ENCODE measurements at regions not wholly inside any gene's neighbourhood (a gene's known extent, or its start where the extent isn't known, plus 50 kb on each side); places are given as distances from the start of the nearest gene placed in this dataset.

- no peak overlapping the region for H3K4me3 ChIP-seq (replicated peaks; ENCODE audit: low read depth, low read length)
- TF ChIP-seq CTCF (IDR thresholded peaks at IDR 0.05; ENCODE audit: low read depth, low read length, missing control alignments), result no peak
- DNase-seq (ENCODE audit: extremely low read depth, low read depth), result no peak
Observed at GRCh38 chr12:43008953-43009845, 419.7 kb upstream of the PRICKLE1 start.

GRCh38 chr12:43004908-43005307, 415.4 kb upstream of the PRICKLE1 start:
- TF ChIP-seq CTCF (IDR thresholded peaks at IDR 0.05; ENCODE audit: low read depth, low read length, missing control alignments), result no peak
- DNase-seq (ENCODE audit: extremely low read depth, low read depth), result no peak
- H3K4me3 ChIP-seq (replicated peaks; ENCODE audit: low read depth, low read length), result no peak overlapping the region

DNA sequence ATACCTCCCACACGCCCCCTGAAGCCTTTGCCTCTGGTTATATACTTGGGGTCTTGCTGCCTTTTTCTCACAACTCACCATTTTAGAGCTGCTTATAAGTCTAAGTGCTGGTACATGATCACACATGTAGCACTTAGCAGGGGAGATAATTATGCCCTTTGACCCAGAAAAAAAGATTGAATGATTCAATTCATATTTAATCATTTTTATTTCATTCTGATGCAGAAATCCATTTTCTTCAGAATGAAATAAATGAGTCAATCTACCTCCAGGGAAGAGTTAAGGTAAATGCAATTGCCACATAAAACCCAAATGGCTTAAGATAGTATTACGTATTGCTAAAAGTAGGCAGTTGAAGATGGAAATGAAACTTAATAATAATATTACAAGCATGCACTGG, 414.6 kb upstream of the PRICKLE1 start:
- no peak for DNase-seq (ENCODE audit: extremely low read depth, low read depth)
- no peak overlapping the region for H3K4me3 ChIP-seq (replicated peaks; ENCODE audit: low read depth, low read length)
- TF ChIP-seq CTCF (IDR thresholded peaks at IDR 0.05; ENCODE audit: low read depth, low read length, missing control alignments), result no peak

GRCh38 chr12:42996869-42997431, 407.4 kb upstream of the PRICKLE1 start:
- H3K4me3 ChIP-seq (replicated peaks; ENCODE audit: low read depth, low read length), result no peak overlapping the region
- no peak for TF ChIP-seq CTCF (IDR thresholded peaks at IDR 0.05; ENCODE audit: low read depth, low read length, missing control alignments)
- no peak for DNase-seq (ENCODE audit: extremely low read depth, low read depth)

- DNase-seq (ENCODE audit: extremely low read depth, low read depth), result no peak
- H3K4me3 ChIP-seq (replicated peaks; ENCODE audit: low read depth, low read length), result no peak overlapping the region
- TF ChIP-seq CTCF (IDR thresholded peaks at IDR 0.05; ENCODE audit: low read depth, low read length, missing control alignments), result no peak
Observed at GRCh38 chr12:42992826-42993225, 403.3 kb upstream of the PRICKLE1 start.

- TF ChIP-seq CTCF (IDR thresholded peaks at IDR 0.05; ENCODE audit: low read depth, low read length, missing control alignments), result no peak
- DNase-seq (ENCODE audit: extremely low read depth, low read depth), result no peak
- no peak overlapping the region for H3K4me3 ChIP-seq (replicated peaks; ENCODE audit: low read depth, low read length)
Observed at GRCh38 chr12:42990387-42990786, 400.8 kb upstream of the PRICKLE1 start.
